ENCODE measurements at regions not wholly inside any gene's neighbourhood (a gene's known extent, or its start where the extent isn't known, plus 50 kb on each side); places are given as distances from the start of the nearest gene placed in this dataset.
"Not testable (repeated sequence)": the region's sequence is repeated elsewhere in the genome, so short reads cannot be mapped to it uniquely, and the experiment has no call there.

GRCh38 chr7:45401155-45401554 lies 173.0 kb upstream of the ADCY1 start:
- no peak for DNase-seq (ENCODE audit: low read depth in 4 of 4, low spot score in 3 of 4)

- no peak for DNase-seq (ENCODE audit: low read depth in 4 of 4, low spot score in 3 of 4)
Observed at GRCh38 chr7:45401851-45402250, 172.3 kb upstream of the ADCY1 start.

DNA sequence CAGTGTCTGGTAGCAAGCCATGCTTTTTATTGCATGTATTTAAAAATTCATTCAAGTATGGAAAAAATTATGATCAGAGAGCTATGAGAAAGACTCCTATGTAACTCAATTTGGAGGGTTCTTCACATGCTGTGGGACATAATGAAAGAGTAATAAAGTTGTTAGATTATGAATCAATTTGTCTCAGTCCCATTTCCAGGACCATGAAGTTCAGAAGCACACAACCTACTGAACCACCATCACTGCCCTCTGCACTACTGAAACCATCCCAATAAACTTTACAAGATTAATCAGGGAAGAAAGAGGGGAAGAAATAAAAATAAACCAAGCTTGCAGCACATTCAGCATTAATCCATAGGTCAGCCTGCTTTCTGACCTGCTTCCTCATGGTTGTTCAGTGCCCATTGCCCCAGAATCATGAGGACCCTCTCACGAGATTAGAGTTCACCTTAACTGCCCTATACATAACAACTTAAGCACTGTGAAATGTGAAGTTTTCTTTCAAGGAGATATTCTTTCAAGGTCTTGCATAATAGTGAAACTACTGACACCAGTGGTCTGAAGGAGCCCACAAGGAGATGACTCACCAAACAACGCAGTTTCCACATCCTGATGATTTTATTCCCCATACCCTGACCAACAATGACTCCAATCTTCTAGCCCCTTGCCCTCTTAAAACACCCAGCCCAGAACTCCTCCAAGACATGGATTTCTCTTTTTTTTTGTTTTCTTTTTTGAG lies 171.5 kb upstream of the ADCY1 start:
- no peak for DNase-seq (ENCODE audit: low read depth in 4 of 4, low spot score in 3 of 4)

- no peak for DNase-seq (ENCODE audit: low read depth in 4 of 4, low spot score in 3 of 4)
Observed at GRCh38 chr7:45404622-45405021, 169.5 kb upstream of the ADCY1 start.

- no peak for DNase-seq (ENCODE audit: low read depth in 4 of 4, low spot score in 3 of 4)
Observed at GRCh38 chr7:45407730-45408408, 166.3 kb upstream of the ADCY1 start.

- no peak for DNase-seq (ENCODE audit: low read depth in 4 of 4, low spot score in 3 of 4)
Observed at GRCh38 chr7:45408409-45408737, 165.8 kb upstream of the ADCY1 start.

DNA sequence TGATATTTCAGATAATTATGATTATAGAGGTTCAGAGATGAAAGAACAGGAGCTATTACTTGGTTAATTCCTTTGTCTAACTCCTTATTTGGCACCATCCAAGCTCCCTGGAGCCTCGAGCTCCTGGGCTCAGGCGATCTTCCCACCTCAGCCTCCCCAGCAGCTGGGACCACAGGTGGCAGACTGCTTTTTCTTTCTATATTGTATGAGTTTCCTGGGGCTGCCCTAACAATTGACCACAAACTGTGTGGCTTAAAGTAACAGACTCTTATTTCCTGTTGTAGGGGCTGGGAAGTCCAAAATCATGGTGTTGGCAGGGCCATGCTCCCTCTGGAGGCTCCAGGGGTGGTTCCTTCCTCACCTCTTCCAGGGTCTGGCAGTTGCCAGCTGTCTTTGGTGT lies 163.3 kb upstream of the ADCY1 start:
- no peak for DNase-seq (ENCODE audit: low read depth in 4 of 4, low spot score in 3 of 4)

DNA sequence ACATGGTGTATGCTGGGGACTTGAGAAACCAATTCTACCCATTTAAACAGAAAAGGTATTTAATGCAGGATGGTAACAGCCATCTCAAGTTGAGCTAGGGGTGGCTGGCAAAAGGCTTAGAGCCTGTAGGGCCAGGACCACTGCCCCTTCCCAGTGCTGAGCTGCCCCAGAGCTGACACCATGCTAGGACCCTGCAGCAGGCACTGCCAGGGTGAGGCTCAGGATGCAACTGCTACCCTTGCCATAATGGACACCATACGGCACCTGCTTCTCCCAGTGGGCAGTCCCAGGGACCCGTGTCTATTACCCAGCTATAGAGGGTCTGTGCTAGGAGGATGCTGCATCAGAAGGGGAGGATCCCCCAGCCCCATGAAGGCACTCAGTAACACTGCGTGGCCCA lies 160.7 kb upstream of the ADCY1 start:
- no peak for DNase-seq (ENCODE audit: low read depth in 4 of 4, low spot score in 3 of 4)

DNA sequence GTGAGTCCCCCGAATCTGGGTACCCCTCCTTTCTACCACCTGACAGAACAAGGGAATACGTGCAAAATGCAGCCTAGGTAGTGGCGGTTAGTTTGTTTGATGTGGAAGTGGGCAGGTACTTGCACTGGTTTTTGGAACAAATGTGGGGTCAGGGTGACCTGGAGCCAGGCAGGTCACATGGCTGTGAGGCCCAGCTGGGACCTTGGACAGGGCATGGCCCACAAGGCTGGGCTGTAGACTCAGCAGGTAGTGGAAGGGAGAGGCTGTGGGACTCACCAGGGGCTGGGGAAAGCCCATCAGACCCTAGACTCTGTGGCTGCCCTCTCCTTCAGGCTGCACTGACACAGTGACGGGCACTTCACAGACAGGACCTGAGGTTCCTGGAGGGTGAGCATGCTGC lies 159.9 kb upstream of the ADCY1 start:
- DNase-seq (ENCODE audit: low read depth in 4 of 4, low spot score in 3 of 4): no peak

GRCh38 chr7:45415265-45415664 lies 158.9 kb upstream of the ADCY1 start:
- no peak for DNase-seq (ENCODE audit: low read depth in 4 of 4, low spot score in 3 of 4)

DNA sequence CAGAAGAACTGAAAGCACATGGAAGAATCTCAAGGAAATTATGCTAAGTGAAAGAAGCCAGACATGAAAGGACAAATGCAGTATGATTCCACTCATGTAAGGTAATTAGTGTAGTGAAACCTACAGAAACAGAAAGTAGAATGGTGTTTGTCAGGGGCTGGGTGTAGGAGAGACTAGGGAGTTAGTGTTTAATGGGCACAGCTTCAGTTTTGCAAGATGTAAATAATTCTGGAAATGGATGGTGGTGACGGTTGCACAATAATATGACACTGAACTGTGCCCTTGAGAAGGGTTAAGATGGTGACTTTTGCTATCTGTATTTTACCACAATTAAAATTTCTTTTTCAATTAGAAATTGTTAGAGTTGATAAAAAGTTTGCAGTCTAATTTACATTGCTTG lies 157.3 kb upstream of the ADCY1 start:
- no peak for DNase-seq (ENCODE audit: low read depth in 4 of 4, low spot score in 3 of 4)

- no peak for DNase-seq (ENCODE audit: low read depth in 4 of 4, low spot score in 3 of 4)
Observed at GRCh38 chr7:45417268-45417667, 156.9 kb upstream of the ADCY1 start.

DNA sequence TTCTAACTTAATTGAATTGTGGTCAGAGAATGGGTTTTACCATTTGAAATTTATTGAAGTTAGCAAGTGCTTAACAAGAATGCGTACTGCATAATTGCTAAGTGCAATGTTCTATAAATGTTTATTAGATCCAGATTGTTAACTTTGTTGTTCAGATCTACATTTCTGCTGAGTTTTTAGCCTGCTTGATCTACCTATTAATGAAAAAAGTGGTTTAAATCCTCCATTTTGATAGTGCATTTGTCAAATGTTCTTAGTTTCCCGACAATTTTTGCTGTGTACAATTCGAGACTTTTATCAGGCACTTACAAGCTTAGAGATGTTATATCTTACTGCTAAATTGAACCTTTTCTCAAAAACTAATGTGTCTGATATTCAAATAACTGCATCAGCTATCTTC lies 156.4 kb upstream of the ADCY1 start:
- no peak for DNase-seq (ENCODE audit: low read depth in 4 of 4, low spot score in 3 of 4)

- DNase-seq (ENCODE audit: low read depth in 4 of 4, low spot score in 3 of 4): no peak
Observed at GRCh38 chr7:45420843-45421495, 153.2 kb upstream of the ADCY1 start.

- DNase-seq (ENCODE audit: low read depth in 4 of 4, low spot score in 3 of 4): no peak
Observed at GRCh38 chr7:45421806-45422205, 152.4 kb upstream of the ADCY1 start.

GRCh38 chr7:45430397-45430796 lies 143.8 kb upstream of the ADCY1 start:
- no peak for DNase-seq (ENCODE audit: low read depth in 4 of 4, low spot score in 3 of 4)

- no peak for DNase-seq (ENCODE audit: low read depth in 4 of 4, low spot score in 3 of 4)
Observed at GRCh38 chr7:45434167-45434784, 139.9 kb upstream of the ADCY1 start.

- DNase-seq (ENCODE audit: low read depth in 4 of 4, low spot score in 3 of 4): no peak
Observed at GRCh38 chr7:45435131-45435530, 139.0 kb upstream of the ADCY1 start.

DNA sequence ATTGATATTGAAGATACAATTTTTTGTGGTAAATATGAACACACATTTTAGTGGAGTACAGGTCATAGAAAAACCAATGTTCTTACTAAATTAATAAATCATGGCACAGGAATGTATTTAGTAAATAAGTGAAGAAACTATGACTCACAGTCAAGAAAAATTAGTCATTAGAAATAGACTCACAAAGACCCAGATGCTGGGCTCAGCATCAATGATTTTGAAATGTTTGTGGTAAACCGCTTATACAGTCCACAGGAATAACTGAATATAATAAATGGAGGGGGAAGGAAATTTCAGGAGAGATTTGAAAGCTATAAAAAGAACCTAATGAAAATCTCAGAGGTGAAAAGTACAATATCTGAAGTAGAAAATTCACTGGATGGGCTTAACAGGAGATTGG lies 138.3 kb upstream of the ADCY1 start:
- DNase-seq (ENCODE audit: low read depth in 4 of 4, low spot score in 3 of 4): no peak

DNA sequence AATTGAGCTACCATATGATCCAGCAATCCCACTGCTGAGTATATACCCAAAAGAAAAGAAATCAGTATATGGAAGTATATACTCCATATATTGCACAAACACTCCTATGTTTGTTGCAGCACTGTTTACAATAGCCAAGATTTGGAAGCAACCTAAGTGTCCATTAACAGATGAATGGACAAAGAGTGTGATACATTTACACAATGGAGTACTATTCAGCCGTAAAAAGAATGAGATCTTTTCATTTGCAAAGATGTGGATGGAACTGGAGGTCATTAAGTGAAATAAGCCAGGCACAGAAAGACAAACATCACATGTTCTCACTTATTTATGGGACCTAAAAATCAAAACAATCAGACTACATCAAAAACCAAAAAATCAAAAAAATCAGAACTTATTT lies 133.4 kb upstream of the ADCY1 start:
- not testable (repeated sequence) for DNase-seq (ENCODE audit: low read depth in 4 of 4, low spot score in 3 of 4)

GRCh38 chr7:45443263-45443662 lies 130.9 kb upstream of the ADCY1 start:
- DNase-seq (ENCODE audit: low read depth in 4 of 4, low spot score in 3 of 4): no peak

Data from right renal pelvis (tissue), 4 donors.